MM.1S (cell line): ENCODE measurements at regions not wholly inside any gene's neighbourhood (a gene's known extent, or its start where the extent isn't known, plus 50 kb on each side); places are given as distances from the start of the nearest gene placed in this dataset.

ENCODE experiments used
- DNase-seq: peaks from one replicate; pipeline ENCODE4 v3.0.0-alpha.2; 2015
- H2AFZ ChIP-seq: fragments of 300-600 bp; sonication (generic); 2 replicates; pipeline ENCODE4 v1.6.0; 2016; ENCODE audit warnings: antibody characterized with exemption, low read length
- H3F3A ChIP-seq: fragments of 300-600 bp; sonication (generic); 2 replicates; pipeline ENCODE4 v1.6.1; 2016; ENCODE audit warnings: mild to moderate bottlenecking, antibody characterized with exemption, low read length, moderate library complexity, mixed read lengths; ENCODE audit not compliant: insufficient read depth
- H3K27ac ChIP-seq: fragments of 300-600 bp; sonication (generic); 2 replicates; pipeline ENCODE4 v1.5.1; 2016; ENCODE audit warnings: mild to moderate bottlenecking, low read length
- H3K27me3 ChIP-seq: fragments of 300-600 bp; sonication (generic); replicated peaks from 2 replicates; pipeline ENCODE4 v1.6.0; 2016; ENCODE audit warnings: low read length; ENCODE audit not compliant: insufficient read depth
- H3K36me3 ChIP-seq: fragments of 300-600 bp; sonication (generic); replicated peaks from 2 replicates; pipeline ENCODE4 v1.6.1; 2016; ENCODE audit warnings: mild to moderate bottlenecking, low read length, mixed read lengths; ENCODE audit not compliant: insufficient read depth
- H3K4me1 ChIP-seq: fragments of 300-600 bp; sonication (generic); 2 replicates; pipeline ENCODE4 v1.6.1; 2016; ENCODE audit warnings: low read length, mixed read lengths
- H3K4me2 ChIP-seq: fragments of 300-600 bp; sonication (generic); 2 replicates; pipeline ENCODE4 v1.6.0; 2016; ENCODE audit warnings: low read depth, low read length
- H3K4me3 ChIP-seq: fragments of 300-600 bp; sonication (generic); 2 replicates; pipeline ENCODE4 v1.5.1; 2016; ENCODE audit warnings: low read length, mixed read lengths
- H3K79me2 ChIP-seq: fragments of 300-600 bp; sonication (generic); 2 replicates; pipeline ENCODE4 v1.6.1; 2016; ENCODE audit warnings: mixed run types, low read length, mixed read lengths
- H3K9ac ChIP-seq: fragments of 300-600 bp; sonication (generic); 2 replicates; pipeline ENCODE4 v1.6.1; 2016; ENCODE audit warnings: low read length, mixed read lengths
- H3K9me2 ChIP-seq: fragments of 300-600 bp; sonication (generic); replicated peaks from 2 replicates; pipeline ENCODE4 v1.6.1; 2016; ENCODE audit warnings: mild to moderate bottlenecking, low read length, mixed read lengths; ENCODE audit not compliant: insufficient read depth
- H3K9me3 ChIP-seq: fragments of 300-600 bp; sonication (generic); replicated peaks from 2 replicates; pipeline ENCODE4 v1.6.1; 2016; ENCODE audit warnings: mild to moderate bottlenecking, low read length, mixed read lengths; ENCODE audit not compliant: insufficient read depth
- H4K20me1 ChIP-seq: fragments of 300-600 bp; sonication (generic); 2 replicates; pipeline ENCODE4 v1.6.1; 2016; ENCODE audit warnings: mild to moderate bottlenecking, low read length, moderate library complexity, mixed read lengths; ENCODE audit not compliant: insufficient read depth
- CTCF ChIP-seq: fragments of 300-600 bp; sonication (generic); IDR thresholded peaks from 2 replicates; pipeline ENCODE4 v1.5.1; 2016; ENCODE audit warnings: antibody characterized with exemption, low read length, mixed read lengths
- EZH2 ChIP-seq: fragments of 300-600 bp; sonication (generic); optimal IDR thresholded peaks from 2 replicates; pipeline ENCODE3; 2017; ENCODE audit warnings: low read depth, mild to moderate bottlenecking, antibody characterized with exemption, low read length, mixed read lengths
- EZH2phosphoT487 ChIP-seq: fragments of 300-600 bp; sonication (generic); IDR thresholded peaks from 2 replicates; pipeline ENCODE4 v1.6.1; 2018; ENCODE audit warnings: antibody characterized with exemption, low read length

DNA sequence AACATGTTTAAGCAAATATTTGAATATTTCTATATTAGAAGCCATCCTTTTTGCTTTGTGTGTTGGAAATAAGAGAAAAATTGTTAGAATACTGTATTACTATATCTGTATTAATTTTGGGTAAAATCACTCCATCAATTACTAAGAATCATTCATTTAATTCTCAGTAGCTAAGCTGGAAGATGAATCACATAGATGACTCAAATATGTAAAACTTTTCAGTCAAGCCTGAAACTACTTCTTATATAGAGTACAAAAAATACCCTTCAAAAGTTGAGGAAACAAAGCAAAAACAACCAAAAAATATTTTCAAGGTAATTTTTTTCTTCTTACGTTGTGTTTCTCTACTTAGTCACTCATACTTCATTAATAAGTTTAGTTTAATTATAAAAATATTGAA is 205.7 kb upstream of the ROBO1 start:
- Histone ChIP-seq H4K20me1 (no peaks in the 10 kb centered on the region), H3K9ac (no peak overlapping the region), H3K27ac (no peak overlapping the region), H3K79me2 (no peaks in the 10 kb centered on the region), H3K9me2 (no peaks in the 10 kb centered on the region), H3K9me3 (no peaks in the 10 kb centered on the region), H3K36me3 (no peaks in the 10 kb centered on the region), H3K4me1 (no peaks in the 10 kb centered on the region), H3K4me2 (no peak overlapping the region), H3K27me3 (no peaks in the 10 kb centered on the region), H3K4me3 (no peak overlapping the region), H2AFZ (no peak overlapping the region), H3F3A (no peaks in the 10 kb centered on the region)
- TF ChIP-seq CTCF (no peak), EZH2 (no peak), EZH2phosphoT487 (no peak)
- DNase-seq: no peak

DNA sequence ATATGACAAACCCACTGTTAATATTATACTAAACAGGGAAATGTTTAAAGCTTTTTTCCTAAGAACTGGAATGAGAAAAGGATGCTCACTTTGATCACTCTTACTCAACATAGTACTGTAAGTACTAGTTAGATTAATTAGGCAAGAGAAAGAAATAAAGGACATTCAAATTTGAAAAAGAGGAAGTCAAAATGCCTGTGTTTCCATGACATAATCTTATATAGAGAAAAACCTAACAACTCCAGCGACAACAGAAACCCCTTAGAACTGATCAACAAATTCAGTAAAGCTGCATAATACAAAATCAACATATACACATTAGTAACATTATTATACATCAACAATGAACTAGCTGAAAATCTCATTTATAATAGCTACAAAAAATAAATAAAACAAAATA is 200.6 kb upstream of the ROBO1 start:
- Histone ChIP-seq H3K4me2 (no peak overlapping the region), H3K36me3 (no peaks in the 10 kb centered on the region), H2AFZ (no peak overlapping the region), H3K4me1 (no peaks in the 10 kb centered on the region), H3K9ac (no peak overlapping the region), H3K4me3 (no peak overlapping the region), H3K27me3 (no peaks in the 10 kb centered on the region), H3F3A (no peaks in the 10 kb centered on the region), H3K9me2 (no peaks in the 10 kb centered on the region), H3K27ac (no peak overlapping the region), H4K20me1 (no peaks in the 10 kb centered on the region), H3K9me3 (no peaks in the 10 kb centered on the region; the same call in 1 of the 2 replicates), H3K79me2 (no peaks in the 10 kb centered on the region)
- DNase-seq: no peak
- TF ChIP-seq EZH2 (no peak), CTCF (no peak), EZH2phosphoT487 (no peak)

- H3K27ac ChIP-seq: no peak overlapping the region
- H3K4me3 ChIP-seq: no peak overlapping the region
- no peaks in the 10 kb centered on the region for H4K20me1 ChIP-seq
- H3K9me2 ChIP-seq: no peaks in the 10 kb centered on the region
- H3K9me3 ChIP-seq: no peaks in the 10 kb centered on the region; the same call in 1 of the 2 replicates
- no peaks in the 10 kb centered on the region for H3K4me1 ChIP-seq
- H3F3A ChIP-seq: no peaks in the 10 kb centered on the region
- TF ChIP-seq EZH2: no peak
- no peak for TF ChIP-seq CTCF
- TF ChIP-seq EZH2phosphoT487: no peak
- H3K9ac ChIP-seq: no peak overlapping the region
- no peaks in the 10 kb centered on the region for H3K36me3 ChIP-seq
- DNase-seq: no peak
- no peak overlapping the region for H2AFZ ChIP-seq
- no peaks in the 10 kb centered on the region for H3K79me2 ChIP-seq
- no peak overlapping the region for H3K4me2 ChIP-seq
- no peaks in the 10 kb centered on the region for H3K27me3 ChIP-seq
These were observed 192.8 kb upstream of the ROBO1 start for GRCh38 chr3:79960594-79960993.
